SU-DHL-6 (cell line): ENCODE measurements at regions not wholly inside any gene's neighbourhood (a gene's known extent, or its start where the extent isn't known, plus 50 kb on each side); places are given as distances from the start of the nearest gene placed in this dataset.

Experiments
- H2AFZ ChIP-seq: fragments of 200-600 bp; sonication (generic); 2 replicates; pipeline ENCODE4 v1.6.1; 2014; ENCODE audit warnings: low read depth, mild to moderate bottlenecking, moderate library complexity, mixed read lengths, antibody characterized with exemption, low read length; ENCODE audit not compliant: severe bottlenecking
- H3F3A ChIP-seq: fragments of 200-600 bp; shearing (Covaris generic); 2 replicates; pipeline ENCODE4 v1.6.0; 2016; ENCODE audit warnings: antibody characterized with exemption, mild to moderate bottlenecking; ENCODE audit not compliant: insufficient read depth
- H3K27ac ChIP-seq: fragments of 200-600 bp; sonication (generic); 2 replicates; pipeline ENCODE4 v1.5.1; 2016; ENCODE audit warnings: low read depth, mild to moderate bottlenecking, low read length, moderate library complexity, mixed read lengths
- H3K27me3 ChIP-seq: fragments of 200-600 bp; sonication (generic), shearing (Covaris generic); 2 replicates; pipeline ENCODE4 v1.6.0; 2014; ENCODE audit warnings: mild to moderate bottlenecking, low read length
- H3K36me3 ChIP-seq: fragments of 200-600 bp; sonication (generic); 2 replicates; pipeline ENCODE4 v1.6.1; 2014; ENCODE audit warnings: mild to moderate bottlenecking, low read length, mixed read lengths
- H3K4me2 ChIP-seq: fragments of 300-600, 200-600 bp; shearing (Covaris generic), sonication (generic); 2 replicates; pipeline ENCODE4 v1.6.0; 2014; ENCODE audit warnings: low read length, low read depth, mild to moderate bottlenecking; ENCODE audit not compliant: poor library complexity, severe bottlenecking
- H3K4me3 ChIP-seq: fragments of 200-600 bp; sonication (generic); 2 replicates; pipeline ENCODE4 v1.5.1; 2014; ENCODE audit warnings: antibody characterized with exemption, low read length, mild to moderate bottlenecking, mixed read lengths; ENCODE audit not compliant: insufficient read depth, poor library complexity, severe bottlenecking
- H3K79me2 ChIP-seq: fragments of 200-600 bp; sonication (generic); 2 replicates; pipeline ENCODE4 v1.6.1; 2014; ENCODE audit warnings: mild to moderate bottlenecking, low read length, moderate library complexity; ENCODE audit not compliant: insufficient read depth
- H3K9ac ChIP-seq: fragments of 200-600 bp; sonication (generic); 2 replicates; pipeline ENCODE4 v1.7.0; 2014; ENCODE audit warnings: mild to moderate bottlenecking, low read length
- H3K9me2 ChIP-seq: fragments of 200-600 bp; sonication (generic); replicated peaks from 2 replicates; pipeline ENCODE4 v1.6.1; 2014; ENCODE audit warnings: low read length; ENCODE audit not compliant: insufficient read depth
- H3K9me3 ChIP-seq: fragments of 200-600 bp; sonication (generic); 2 replicates; pipeline ENCODE4 v1.6.1; 2014; ENCODE audit warnings: low read length, mixed read lengths; ENCODE audit not compliant: insufficient read depth
- H4K20me1 ChIP-seq: fragments of 200-600 bp; sonication (generic); 2 replicates; pipeline ENCODE4 v1.6.1; 2014; ENCODE audit warnings: low read depth, mild to moderate bottlenecking, antibody characterized with exemption, low read length, moderate library complexity, mixed read lengths
- CTCF ChIP-seq: fragments of 200-600 bp; sonication (generic); IDR thresholded peaks from one replicate; pipeline ENCODE4 v1.5.1; 2017; ENCODE audit warnings: antibody characterized with exemption, mild to moderate bottlenecking, low read length, moderate library complexity; ENCODE audit not compliant: insufficient read depth, poor library complexity, severe bottlenecking
- EZH2phosphoT487 ChIP-seq: fragments of 200-600 bp; sonication (generic), shearing (Covaris generic); conservative IDR thresholded peaks from 2 replicates; pipeline ENCODE4 v1.6.1; 2018; ENCODE audit warnings: mild to moderate bottlenecking, antibody characterized with exemption, low read length, moderate library complexity, mixed read lengths

GRCh38 chr13:83794583-83794982, 87.7 kb downstream of the SLITRK1 start:
- Histone ChIP-seq H3K9me3 (no peaks in the 10 kb centered on the region; the same call in 1 of the 2 replicates), H4K20me1 (no peaks in the 10 kb centered on the region), H3F3A (no peaks in the 10 kb centered on the region), H2AFZ (no peak overlapping the region), H3K4me3 (no peak overlapping the region), H3K79me2 (no peaks in the 10 kb centered on the region), H3K9ac (no peak overlapping the region), H3K4me2 (no peak overlapping the region), H3K9me2 (no peaks in the 10 kb centered on the region), H3K27me3 (no peaks in the 10 kb centered on the region), H3K27ac (no peak overlapping the region), H3K36me3 (no peaks in the 10 kb centered on the region)
- no peak for TF ChIP-seq CTCF

- no peaks in the 10 kb centered on the region for H3K79me2 ChIP-seq
- H4K20me1 ChIP-seq = no peaks in the 10 kb centered on the region
- H3K9ac ChIP-seq = no peak overlapping the region
- no peaks in the 10 kb centered on the region for H3K9me2 ChIP-seq
- no peaks in the 10 kb centered on the region for H3K36me3 ChIP-seq
- H3K27me3 ChIP-seq = no peaks in the 10 kb centered on the region
- no peaks in the 10 kb centered on the region for H3F3A ChIP-seq
- H3K4me3 ChIP-seq = no peak overlapping the region
- no peaks in the 10 kb centered on the region for H3K9me3 ChIP-seq
- no peak for TF ChIP-seq CTCF
- TF ChIP-seq EZH2phosphoT487 = no peak
- H2AFZ ChIP-seq = no peak overlapping the region
- H3K4me2 ChIP-seq = no peak overlapping the region
- H3K27ac ChIP-seq = no peak overlapping the region
These were observed 102.0 kb downstream of the SLITRK1 start for GRCh38 chr13:83780227-83780626.

GRCh38 chr13:83773961-83774360, 108.3 kb downstream of the SLITRK1 start:
- no peak overlapping the region for H3K9ac ChIP-seq
- no peaks in the 10 kb centered on the region for H3K9me3 ChIP-seq
- H3K27me3 ChIP-seq = no peaks in the 10 kb centered on the region
- no peaks in the 10 kb centered on the region for H4K20me1 ChIP-seq
- H3K79me2 ChIP-seq = no peaks in the 10 kb centered on the region
- H3K9me2 ChIP-seq = no peaks in the 10 kb centered on the region
- TF ChIP-seq CTCF = no peak
- no peak for TF ChIP-seq EZH2phosphoT487
- H3K4me3 ChIP-seq = no peak overlapping the region
- no peaks in the 10 kb centered on the region for H3K36me3 ChIP-seq
- no peaks in the 10 kb centered on the region for H3F3A ChIP-seq
- H3K4me2 ChIP-seq = no peak overlapping the region
- no peak overlapping the region for H2AFZ ChIP-seq
- no peak overlapping the region for H3K27ac ChIP-seq

- no peak overlapping the region for H3K9ac ChIP-seq
- TF ChIP-seq CTCF = no peak
- TF ChIP-seq EZH2phosphoT487 = no peak
- H3K9me2 ChIP-seq = no peaks in the 10 kb centered on the region
- no peak overlapping the region for H3K4me3 ChIP-seq
- no peaks in the 10 kb centered on the region for H3K79me2 ChIP-seq
- H3K27ac ChIP-seq = no peak overlapping the region
- no peaks in the 10 kb centered on the region for H3K9me3 ChIP-seq
- no peak overlapping the region for H2AFZ ChIP-seq
- H3K27me3 ChIP-seq = no peaks in the 10 kb centered on the region
- no peaks in the 10 kb centered on the region for H3F3A ChIP-seq
- no peaks in the 10 kb centered on the region for H4K20me1 ChIP-seq
- no peak overlapping the region for H3K4me2 ChIP-seq
- no peaks in the 10 kb centered on the region for H3K36me3 ChIP-seq
These were observed 116.5 kb downstream of the SLITRK1 start for GRCh38 chr13:83765796-83766195.
